ENCODE measurements at regions not wholly inside any gene's neighbourhood (a gene's known extent, or its start where the extent isn't known, plus 50 kb on each side); places are given as distances from the start of the nearest gene placed in this dataset.

DNA sequence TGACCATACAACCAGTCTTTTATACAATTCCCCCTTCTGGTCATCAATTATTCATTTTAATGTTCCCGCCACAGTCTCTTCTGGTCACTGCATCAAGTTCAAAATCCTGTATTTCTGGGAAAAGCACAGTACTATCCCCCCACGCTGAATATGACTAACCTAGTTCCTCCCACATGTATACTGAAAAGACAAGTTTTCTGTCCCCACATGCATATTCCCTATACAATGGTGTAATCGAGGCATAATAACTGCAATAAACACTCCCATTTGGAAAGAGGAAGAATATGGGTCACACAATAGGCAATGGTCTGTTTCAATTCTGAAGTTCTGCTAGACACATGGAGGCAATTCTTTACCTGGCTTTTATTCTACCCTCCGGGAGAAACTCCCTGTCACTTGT, 344.9 kb downstream of the EFNA5 start:
- no peak for DNase-seq

DNA sequence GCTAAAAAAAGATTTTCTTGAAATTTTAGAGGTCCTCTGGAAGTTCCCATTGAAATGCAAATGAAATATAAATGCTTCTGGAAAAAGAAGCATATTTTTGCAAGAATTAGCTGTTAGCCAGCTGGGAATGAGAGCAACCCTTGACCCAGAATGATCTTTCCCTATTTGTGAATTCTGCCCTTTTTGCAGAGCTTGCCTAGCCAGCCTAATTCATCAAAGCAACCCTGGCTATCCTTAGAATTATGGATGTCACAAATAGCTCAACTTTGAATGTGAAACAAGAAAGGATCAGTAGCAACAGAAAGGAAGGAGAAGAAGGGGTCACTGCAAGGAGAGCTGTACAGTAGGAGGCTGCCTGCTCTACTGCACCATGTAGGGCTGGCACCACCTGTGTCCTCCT, 345.9 kb downstream of the EFNA5 start:
- DNase-seq: no peak

DNA sequence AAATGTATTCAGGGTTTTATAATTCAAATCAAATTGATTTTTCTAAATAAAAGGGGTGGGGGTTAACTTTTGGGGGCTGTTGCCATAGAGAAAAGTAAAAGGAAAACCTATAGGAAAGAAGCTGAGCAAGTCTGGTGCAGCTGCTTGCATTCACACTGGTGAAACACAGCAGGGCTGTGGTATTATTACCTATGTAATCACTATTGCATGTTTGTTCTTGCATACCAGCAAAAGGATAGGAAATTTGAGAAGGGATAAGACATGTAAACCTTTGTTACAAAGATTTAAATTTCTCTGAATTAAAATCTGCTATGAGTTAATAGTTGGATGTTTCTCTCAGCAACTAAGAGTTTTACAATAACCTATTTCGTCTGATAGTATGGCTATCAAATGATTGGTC, 346.7 kb downstream of the EFNA5 start:
- no peak for DNase-seq

DNA sequence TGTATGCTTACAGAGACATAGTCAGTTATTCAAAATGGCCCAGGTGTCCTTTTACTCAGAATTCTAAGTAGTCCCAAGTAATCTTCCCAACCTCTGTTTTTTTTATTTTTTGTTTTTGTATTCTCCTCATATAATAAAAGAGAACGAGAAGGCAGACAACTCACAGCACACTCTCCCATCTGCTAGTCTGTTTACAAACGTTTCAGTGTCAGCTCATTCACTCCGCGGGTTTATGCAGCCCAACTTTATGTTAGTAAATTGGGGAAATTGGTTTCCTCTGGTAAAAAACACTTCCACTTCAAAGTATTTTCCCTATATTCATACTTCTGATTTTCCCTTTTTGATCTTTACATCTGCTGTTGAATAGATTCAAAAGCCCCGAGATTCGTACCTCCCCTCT, 347.2 kb downstream of the EFNA5 start:
- no peak for DNase-seq

DNA sequence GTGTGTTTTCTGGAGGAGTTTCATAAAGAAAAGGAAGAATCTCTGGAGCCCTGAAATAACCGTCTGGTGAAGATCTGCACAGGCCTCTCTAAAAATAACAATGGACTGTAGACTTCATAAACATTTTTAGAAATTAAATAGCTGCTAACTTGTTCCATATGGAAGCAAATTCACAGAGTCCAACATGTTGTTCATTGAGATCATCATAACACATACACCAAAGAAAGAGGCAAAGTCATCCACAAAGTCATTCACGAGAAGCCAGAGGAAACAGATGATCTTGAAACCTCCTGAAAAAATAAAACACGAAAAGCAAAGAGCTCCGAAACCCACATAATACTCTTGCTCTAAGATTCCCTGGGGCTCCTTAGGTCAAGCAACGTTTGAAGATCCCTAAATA, 347.8 kb downstream of the EFNA5 start:
- DNase-seq: no peak

DNA sequence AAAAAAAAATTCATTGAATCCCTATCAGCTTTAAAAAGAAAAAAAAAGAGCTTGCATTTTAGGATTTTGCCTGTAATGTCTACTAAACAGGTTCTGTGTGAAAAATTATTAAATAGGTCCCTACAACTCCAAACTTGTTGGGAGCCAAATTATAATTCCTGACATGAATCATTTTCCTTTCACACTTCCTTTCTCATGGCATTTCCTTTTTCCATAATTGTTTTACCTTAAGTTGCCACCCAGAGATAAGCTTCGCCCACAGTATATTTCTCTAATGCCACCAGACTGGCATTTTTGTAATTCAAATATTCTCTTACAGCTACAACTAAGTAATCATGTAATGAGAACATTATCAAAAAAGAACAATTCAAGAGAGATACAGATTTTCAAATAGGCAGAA, 348.8 kb downstream of the EFNA5 start:
- no peak for DNase-seq

DNA sequence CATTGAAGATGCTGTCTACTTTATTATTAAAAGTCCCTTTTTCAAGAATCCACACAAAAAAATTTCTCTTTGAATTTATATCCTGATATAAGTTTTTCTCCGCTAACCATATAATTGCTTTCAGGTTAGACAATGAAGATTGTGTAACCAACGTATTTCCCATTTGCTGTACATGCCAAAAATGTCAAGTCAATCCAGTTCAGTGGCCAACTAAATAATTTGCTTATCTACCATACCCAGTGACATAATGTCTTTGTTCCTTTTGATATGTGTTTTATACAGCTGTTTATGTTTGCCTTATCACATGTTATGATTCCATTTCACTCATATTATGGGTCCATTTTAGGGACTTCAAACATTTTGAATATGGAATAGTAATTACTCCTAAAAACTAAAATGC, 349.9 kb downstream of the EFNA5 start:
- DNase-seq: no peak

DNA sequence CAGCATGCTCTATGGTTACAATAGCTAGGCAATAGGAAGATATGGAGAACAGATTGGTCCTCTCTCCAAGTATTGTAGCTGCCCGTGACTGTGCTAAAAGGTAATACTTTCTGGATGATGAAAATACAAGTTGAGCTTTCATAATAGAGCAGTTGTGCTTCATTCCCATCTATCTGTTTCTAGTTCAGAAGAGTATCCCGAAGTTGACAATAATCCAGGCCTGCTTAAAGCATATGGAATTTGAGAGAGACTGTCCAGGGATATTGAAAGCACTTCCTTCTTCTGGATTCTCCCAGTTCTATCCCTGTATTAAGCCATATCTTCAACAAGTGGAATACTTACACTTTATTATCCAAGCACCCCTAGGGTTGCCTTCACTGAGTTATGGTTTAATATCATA, 350.4 kb downstream of the EFNA5 start:
- no peak for DNase-seq

DNA sequence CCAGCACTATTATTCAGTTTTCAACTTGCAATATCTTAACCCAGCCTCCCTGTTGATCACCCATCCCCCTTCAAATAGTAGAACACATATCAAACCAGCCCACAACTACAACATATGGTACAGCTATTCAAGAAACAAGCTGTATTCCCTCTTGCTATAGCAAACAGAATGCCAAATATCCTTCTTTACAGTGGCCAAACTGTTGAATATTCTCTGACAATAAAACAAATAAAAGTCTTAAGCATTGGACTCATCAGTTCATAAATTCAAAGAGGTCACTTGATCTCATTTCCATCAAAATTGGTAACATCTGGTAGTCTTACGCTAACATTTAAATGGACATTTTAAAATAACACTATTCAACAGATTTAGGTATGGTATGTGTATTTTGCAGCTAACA, 350.8 kb downstream of the EFNA5 start:
- DNase-seq: no peak

DNA sequence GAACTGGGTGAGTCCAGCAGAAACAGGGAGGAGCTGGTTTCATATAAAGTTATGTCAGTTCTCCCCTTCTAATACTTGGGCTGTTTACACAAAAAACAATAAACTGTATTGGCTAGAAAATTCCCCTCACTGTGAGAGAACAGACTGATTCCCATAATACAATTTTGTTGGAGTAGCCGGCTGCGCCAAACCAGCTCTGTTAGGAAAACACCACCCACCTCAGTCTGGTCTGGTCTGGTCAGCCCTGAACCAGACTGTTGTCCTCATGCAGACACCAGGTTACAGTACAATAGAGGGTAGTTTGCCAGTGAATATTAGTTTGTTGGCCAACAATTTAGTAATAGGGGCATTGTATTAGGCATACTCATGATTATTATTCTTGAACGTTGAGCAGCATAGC, 356.4 kb downstream of the EFNA5 start:
- no peak for DNase-seq

DNA sequence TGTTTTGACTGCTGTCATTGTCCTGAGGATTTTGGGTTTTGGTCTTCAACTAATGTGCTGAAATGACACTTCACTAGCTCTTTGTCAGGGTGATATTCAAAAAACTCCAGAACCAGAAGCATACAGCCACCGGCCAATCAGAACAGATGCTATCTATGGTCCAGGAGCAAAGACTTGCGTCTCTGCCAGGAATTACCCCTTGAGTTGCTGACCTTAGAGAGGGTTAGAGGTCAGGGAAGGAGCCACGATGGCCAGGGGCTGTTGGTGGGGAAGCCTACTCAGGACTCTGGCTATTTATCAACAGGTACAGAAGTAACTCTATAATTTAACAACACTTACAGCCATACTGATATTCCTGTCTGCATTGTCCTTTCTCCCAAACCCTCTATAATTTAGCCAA, 356.8 kb downstream of the EFNA5 start:
- DNase-seq: no peak

DNA sequence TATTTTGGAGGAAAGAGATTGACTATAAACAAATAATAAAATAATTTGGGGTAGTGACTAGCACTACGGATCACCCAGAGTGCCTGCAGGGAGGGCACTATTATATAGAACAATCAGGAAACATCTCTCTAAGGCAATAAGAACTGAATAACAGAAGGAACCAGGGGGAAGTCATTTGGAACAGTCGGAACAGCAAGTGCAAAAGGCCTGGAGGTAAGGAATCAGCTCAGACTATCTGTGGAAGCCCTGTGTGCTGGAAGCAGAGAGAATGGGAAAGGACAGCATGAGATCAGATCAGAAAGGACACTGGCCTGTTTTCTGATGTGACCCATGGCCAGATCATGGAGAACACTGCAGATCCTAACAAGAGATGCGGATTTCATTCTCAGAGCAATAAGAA, 357.6 kb downstream of the EFNA5 start:
- no peak for DNase-seq

DNA sequence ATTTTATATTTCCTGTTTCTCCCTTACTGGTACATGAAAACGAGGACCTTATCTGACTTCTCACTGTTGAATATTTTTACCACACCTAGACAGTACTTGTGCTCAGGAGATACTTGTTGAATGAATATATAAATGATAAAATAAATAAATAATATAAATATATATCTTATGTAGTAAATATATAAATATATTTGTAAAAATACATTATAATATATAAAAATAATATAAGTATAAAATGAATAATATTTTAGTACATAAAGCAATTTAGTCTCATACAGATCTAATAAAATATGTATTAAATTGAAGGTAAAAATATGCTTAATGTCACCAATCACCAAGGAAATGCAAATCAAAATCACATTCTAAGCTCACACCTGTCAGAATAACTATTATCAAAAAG, 360.6 kb downstream of the EFNA5 start:
- DNase-seq: no peak

DNA sequence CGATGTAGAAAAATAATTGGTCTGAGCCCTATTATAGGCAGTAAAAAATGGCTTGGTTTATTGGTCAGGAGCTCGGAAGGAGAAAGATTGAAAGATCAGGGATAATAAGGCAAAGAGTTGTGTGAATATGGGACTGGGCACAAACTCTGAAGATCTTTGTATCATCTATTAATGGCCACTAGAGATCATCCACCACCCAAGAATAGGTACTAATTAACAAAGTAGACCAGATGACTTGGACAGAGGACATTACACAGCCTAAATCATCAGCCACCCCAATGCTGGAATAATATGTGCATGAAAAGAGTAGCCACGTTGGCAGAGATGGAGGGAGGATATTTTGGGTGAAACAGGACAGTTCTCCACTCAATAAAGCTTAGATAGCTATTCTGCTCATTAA, 364.1 kb downstream of the EFNA5 start:
- no peak for DNase-seq

DNA sequence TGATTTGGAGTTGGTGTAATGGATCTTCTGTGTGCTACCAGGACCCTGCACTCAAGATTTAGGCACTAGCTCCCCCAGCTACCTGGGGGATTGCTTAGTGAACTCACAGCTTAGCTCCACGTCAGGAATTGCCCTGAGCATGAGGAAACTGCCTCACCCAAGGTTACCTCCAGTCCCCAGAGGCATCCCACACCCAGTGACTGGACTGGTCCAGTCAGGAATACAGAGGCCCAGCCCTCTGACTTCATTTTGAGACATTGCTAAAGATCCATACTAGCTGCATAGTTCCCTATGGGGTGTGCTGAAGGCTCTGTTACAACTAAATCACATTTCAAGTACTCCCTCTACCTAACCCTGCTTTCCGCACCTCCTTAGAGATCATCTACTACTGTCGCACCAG, 364.7 kb downstream of the EFNA5 start:
- DNase-seq: no peak

DNA sequence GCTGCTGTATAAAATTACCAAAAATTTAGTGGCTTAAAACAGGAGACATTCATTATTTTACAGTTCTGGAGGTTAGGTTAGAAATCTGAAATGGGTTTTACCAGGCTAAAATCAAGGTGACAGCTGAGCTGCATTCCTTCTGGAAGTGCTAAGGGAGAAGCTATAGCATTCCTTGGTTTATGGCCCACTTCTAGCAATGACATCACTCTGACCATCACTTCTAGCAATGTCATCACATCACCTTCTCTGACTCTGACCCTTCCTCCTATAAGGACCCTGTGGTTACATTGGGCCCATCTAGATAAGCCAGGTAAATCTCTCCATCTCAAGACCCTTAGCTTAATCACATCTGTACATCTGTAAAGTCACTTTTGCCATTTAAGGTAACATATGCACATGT, 366.1 kb downstream of the EFNA5 start:
- no peak for DNase-seq

DNA sequence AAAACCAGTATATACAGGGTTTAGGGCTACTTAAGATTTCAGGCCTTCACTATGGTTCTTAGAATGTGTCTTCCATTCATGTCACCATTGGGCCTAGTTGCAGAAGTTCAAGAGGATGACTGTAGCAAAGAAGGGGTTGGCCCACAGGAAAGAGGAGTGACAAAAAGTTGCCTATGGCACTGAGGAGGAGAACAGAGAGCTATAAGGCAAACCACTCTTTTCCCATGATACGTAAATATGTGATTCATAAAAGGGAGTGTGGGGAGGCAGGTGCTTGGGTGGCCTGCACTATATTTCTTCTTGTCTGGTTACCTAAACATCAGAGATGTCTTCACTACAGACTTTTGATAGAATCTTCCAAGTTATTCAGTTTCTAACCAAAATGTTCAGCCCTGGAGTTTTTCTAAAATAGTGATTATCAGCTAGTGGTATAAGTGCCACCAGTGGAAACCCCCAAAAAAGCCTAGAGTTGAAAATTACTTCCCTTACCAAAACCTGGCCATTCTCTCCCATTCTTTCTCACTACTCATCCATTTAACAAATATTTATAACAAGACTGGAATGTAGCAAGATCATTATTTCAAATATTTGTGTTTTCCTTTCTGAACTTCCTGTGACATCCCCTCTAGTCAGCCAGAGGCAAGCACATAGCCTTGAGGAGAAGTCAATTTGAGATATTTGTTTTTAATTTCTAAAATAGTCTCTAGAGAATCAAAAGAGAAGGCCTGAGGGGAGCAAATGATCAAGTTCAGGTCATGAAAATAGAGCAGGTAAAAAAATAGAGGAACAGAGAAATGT, 367.4 kb downstream of the EFNA5 start:
- no peak for DNase-seq

DNA sequence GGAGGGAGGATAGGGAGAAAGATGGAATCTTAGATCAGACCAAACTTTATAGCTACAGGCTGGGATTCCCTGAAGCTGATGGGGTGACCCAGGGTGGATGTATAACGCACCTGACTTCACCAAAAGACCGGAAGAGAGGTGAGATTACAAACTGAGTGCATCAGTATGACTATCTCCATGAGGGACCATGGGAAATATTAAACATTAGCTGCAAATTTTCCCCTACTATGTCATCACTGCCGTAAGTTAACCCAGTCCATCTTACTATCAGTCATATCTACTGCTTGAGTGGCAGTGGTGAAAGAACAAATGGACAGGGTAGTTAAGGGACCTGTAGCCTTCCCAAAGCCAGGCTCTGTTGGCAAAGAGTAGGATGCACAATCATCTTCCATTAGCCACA, 368.3 kb downstream of the EFNA5 start:
- no peak for DNase-seq

DNA sequence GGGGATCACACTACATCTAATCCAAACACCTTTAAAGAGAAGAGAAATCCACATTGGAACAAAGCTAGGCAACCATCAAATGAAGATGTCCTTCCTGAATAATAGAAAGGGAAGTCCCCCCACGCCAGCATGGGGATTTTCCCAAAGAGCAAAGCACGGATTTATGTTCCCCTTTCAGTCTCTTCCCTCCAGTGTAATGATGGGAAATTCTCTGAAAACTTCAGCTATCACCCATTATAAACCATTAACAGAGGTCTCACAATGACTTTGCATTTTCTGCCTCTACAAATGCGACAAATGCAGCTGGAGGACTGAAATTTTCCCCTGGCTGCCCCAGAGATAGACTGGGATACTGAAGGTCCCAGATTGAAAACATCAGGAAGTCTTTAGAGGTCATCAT, 368.7 kb downstream of the EFNA5 start:
- DNase-seq: no peak

DNA sequence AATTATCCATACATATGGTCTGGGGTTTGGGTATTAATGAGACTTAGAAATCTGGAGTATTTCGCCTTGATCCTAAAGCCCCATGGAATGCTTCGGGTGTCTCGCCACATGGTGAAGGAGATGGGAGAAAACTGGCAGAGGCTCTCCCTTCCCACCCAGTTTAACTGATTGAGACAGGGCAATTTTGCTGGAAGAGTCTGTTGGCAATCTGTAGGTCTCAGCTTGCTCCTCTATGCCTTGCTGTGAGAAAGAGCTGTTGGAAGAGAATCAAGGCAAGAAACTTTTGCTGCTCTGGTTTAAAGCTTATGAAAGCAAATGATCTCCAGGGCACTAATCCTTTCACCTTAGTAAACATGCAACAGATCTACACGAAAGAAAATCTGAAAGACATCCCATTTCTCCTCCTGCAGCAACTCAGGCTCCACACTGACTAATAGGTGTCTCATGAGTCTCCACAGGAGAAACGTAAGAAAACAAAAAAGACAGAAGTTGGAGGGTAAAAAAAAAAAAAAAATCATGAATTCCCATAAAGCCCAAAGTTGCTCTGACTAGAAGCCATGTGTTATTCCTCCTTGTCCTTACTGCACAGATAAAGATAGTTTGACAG, 369.9 kb downstream of the EFNA5 start:
- no peak for DNase-seq

DNA sequence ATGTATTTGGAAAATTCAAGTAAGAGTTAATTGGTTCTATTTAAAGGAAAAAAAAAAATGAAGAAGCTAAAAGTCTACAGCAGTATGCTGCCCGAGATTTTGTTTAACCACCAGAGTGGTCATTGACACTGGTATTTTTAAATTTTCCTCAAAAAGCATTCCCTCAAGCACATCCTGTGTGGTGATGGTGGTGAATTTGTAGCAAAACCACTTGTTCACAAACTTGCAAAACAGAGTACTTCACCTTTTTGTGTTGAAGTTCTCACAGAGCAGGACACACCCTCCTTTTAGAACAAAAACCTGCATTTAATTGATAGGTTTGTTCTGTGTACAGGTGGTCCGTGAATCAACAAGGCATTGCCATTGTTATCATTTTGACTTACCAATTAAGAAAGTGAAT, 374.2 kb downstream of the EFNA5 start:
- no peak for DNase-seq

DNA sequence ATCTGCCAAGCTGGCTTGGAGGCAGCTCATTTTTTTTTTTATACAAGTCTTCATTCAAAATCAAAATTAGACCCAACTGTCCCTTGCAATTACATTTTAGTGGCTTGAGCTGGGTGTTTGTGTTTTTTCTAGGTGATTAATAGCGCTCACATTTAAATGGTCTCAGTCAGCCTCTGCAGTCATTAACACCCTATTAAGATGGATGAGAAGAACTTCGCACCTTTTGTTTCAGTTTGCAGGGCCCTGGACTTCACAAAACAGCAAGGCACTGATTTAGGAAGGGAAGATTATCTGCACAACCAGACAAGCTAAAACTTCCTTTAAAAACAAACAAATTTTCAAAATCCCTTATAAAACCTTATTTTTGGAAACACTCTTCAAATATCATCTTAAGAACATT, 374.8 kb downstream of the EFNA5 start:
- no peak for DNase-seq

DNA sequence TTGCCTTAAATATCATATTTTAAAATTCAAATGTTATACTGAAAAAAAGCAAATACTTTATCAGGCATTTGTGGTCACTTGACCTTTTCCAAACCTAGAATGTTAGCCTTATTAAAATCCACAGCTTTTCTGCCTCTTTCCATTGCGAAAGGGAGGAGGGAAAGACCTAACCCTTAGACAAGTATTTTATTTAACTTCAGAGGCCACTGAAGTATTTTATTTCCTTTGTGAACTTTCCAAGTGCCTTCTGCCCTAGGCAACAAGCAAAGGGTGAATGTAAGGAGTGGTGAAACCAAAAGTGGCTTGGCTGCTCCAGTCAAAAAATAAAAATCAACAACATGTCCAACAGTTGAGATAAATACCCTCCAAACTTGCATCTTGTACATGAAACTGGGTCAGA, 376.1 kb downstream of the EFNA5 start:
- no peak for DNase-seq

DNA sequence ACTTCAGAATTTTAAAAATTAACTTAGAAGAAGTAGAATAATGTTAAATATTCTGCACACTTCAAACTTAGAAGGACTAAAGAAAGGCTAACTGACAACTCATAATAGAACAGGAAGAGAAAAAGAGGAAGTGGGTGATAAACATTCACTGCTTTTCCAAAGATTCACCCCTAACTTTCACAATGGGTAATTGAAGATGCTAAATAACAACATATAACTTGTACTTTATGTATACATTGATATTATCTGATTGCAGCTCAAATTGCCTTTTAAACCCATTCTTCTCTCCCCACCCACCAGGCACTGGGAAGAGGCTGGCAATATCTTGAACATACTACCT, 376.6 kb downstream of the EFNA5 start:
- no peak for DNase-seq

DNA sequence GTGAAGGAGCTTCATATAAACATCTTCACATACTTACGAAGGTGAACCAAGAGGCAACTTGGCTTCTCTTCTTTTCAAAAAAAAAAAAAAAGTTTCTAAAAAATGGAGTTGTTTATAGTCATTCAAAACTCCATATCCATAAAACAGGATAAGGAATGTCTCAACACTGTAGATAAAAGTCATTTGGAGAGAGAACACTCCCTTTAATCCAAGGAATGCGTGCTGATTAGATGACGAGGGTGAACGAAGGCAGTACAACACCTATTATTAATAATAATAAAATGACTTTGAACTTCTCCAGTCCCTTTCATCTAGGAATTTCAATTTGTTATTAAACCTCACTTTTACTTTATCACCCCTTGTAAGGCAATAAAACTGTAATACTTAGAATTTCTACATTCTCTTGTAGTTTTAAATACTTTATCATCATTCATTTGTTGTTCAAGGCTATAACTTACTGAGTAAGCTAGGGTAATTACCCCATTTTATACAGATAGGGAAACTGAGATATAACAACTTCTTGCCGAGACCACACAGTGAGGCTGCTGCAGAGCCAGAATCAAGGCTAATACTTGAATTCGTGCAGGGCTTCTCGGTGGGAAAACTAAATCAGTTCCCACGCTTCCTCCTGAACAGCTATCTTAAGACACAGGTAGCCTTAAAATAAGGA, 377.1 kb downstream of the EFNA5 start:
- no peak for DNase-seq

Data from central memory CD4-positive, alpha-beta T cell (primary cell).